ENCODE measurements at regions not wholly inside any gene's neighbourhood (a gene's known extent, or its start where the extent isn't known, plus 50 kb on each side); places are given as distances from the start of the nearest gene placed in this dataset.
"Not testable (repeated sequence)": the region's sequence is repeated elsewhere in the genome, so short reads cannot be mapped to it uniquely, and the experiment has no call there.

DNA sequence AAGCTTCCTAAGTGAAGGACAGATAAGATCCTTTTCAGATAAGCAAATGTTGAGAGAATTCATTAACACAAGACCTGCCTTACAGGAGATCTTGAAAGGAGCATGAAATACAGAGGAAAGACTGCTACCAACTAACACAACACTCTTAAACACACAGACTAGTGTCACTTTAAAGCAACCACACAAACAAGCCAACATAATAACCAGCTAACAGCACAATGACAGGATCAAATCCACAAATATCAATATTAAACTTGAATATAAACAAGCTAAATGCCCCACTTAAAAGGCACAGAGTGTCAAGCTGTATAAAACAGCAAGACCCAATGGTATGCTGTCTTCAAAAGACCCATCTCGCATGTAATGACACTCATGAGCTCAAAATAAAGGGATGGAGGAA lies 70.8 kb upstream of the HMGXB4 start:
- H3K9me3 ChIP-seq (ENCODE audit: control insufficient read depth, low read length): peaks cover 5% of the 10 kb centered on the region
- H3K4me3 ChIP-seq (ENCODE audit: low read length): no peak overlapping the region
- H3K27me3 ChIP-seq (ENCODE audit: control insufficient read depth, insufficient read depth): no peaks in the 10 kb centered on the region
- DNase-seq (no peak), ATAC-seq (no peak)
- H3K4me1 ChIP-seq (ENCODE audit: control insufficient read depth, insufficient read depth, low read length): no peaks in the 10 kb centered on the region
- WGBS: 69% methylated on average over 1 of the region's 1 CpG
- no peak overlapping the region for H3K27ac ChIP-seq (ENCODE audit: low read length)
- intact Hi-C loops (cut with DNase I): no loop called here

DNA sequence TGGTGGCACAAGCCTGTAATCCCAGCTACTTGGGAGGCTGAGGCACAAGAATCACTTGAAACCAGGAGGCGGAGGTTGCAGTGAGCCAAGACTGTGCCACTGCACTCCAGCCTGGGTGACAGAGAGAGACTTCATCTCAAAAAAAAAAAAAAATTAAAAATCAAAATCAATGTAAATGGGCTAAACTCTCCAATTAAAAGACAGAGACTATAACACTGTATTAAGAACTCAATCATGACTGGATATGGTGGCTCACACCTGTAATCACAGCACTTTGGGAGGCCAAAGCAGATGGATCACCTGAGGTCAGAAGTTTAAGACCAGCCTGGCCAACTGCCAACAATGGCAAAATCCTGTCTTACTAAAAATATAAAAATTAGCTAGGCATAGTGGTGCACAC lies 68.4 kb upstream of the HMGXB4 start:
- WGBS: 88% methylated on average over 1 of the region's 1 CpG
- H3K27ac ChIP-seq (ENCODE audit: low read length); intact Hi-C loops (cut with DNase I): not testable (repeated sequence)

DNA sequence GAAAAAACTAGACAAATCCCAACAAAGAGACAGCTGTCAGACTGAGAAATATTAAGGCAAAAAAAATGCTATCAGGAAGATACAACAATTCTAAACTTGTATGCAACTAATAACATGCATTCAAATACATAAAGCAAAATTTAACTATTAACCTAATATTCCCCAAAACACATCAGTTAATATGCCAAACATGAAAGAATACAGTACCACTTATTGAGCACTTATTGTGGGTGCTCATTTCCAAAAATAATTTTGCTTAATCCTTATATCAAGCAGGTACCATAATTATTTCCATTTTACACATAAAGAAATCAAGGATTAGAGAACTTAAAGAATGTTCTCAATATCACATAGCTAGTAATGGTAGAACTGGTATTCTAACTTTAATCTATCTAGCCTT lies 67.7 kb upstream of the HMGXB4 start:
- intact Hi-C loops (cut with DNase I): no loop called here
- Histone ChIP-seq H3K27me3 (ENCODE audit: control insufficient read depth, insufficient read depth) (no peaks in the 10 kb centered on the region), H3K4me1 (ENCODE audit: control insufficient read depth, insufficient read depth, low read length) (no peaks in the 10 kb centered on the region), H3K4me3 (ENCODE audit: low read length) (no peak overlapping the region), H3K9me3 (ENCODE audit: control insufficient read depth, low read length) (peaks cover 5% of the 10 kb centered on the region), H3K27ac (ENCODE audit: low read length) (no peak overlapping the region)
- ATAC-seq: no peak
- DNase-seq: no peak

More for the DNA sequence above, 68.4 kb upstream of the HMGXB4 start:
- not testable (repeated sequence) for H3K9me3 ChIP-seq (ENCODE audit: control insufficient read depth, low read length); H3K27me3 ChIP-seq (ENCODE audit: control insufficient read depth, insufficient read depth); DNase-seq; H3K4me1 ChIP-seq (ENCODE audit: control insufficient read depth, insufficient read depth, low read length); ATAC-seq; H3K4me3 ChIP-seq (ENCODE audit: low read length)

DNA sequence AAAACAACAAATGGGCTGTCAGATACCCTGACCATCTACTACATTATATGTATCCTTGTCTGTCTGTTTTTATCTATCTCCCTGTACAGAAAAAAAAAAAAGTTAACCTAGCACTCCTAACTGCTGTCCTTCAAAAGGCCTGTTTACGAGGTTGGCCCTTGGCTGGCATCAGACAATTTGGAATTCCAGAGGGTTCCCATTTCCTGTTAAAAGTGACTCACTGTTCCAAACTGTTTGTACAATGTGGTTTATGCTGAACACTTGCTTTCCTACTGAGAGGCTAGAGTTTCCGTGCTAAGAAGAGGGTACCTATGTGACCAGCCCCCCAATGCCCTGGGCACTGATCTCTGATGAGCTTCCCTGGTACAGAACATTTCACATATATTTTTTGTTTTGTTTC lies 65.9 kb upstream of the HMGXB4 start:
- DNase-seq: no peak
- no peak overlapping the region for H3K4me3 ChIP-seq (ENCODE audit: low read length)
- peaks cover 2% of the 10 kb centered on the region for H3K9me3 ChIP-seq (ENCODE audit: control insufficient read depth, low read length)
- intact Hi-C loops (cut with DNase I): no loop called here
- no peak overlapping the region for H3K27ac ChIP-seq (ENCODE audit: low read length)
- WGBS: 63% methylated on average over 2 of the region's 2 CpGs
- H3K27me3 ChIP-seq (ENCODE audit: control insufficient read depth, insufficient read depth): no peaks in the 10 kb centered on the region
- no peaks in the 10 kb centered on the region for H3K4me1 ChIP-seq (ENCODE audit: control insufficient read depth, insufficient read depth, low read length)
- no peak for ATAC-seq

DNA sequence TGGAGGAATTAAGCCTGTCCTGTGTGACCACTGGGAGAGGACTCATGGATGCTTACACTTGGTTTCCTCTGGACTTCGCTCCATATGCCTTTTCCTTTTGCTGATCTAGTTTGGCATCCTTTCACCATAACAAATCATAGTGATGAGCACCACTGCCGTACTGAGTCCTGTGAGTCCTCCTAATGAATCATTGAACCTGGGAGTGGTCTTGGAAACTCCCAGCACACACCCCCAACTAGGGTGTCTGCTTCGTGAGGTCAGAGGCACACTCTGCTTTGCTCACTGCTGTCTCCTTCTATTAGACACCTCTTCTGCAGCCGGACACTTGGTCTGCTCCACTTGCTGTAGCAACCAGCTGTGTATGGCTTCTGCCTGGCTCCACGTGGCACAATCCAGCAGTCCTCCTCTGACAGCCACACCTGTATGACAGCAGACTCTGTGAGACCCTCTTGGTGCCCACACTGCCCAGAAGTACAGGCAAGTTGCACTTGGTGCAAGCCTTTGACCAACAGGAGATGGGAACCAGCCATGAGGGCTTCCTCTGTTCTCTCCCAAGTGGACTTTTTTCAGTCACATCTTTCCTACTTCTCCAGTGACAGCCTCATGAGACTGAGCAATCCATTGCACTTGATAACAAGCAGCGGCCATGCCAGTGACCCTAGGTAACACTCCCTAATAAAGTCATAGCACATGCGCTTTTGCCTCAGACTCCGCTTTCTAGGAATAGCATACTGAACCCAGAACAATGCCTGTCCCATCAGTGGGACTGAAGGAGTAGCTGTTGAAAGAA lies 65.0 kb upstream of the HMGXB4 start:
- intact Hi-C loops (cut with DNase I): no loop called here
- no peak overlapping the region for H3K4me3 ChIP-seq (ENCODE audit: low read length)
- 73% methylated on average over 8 of the region's 8 CpGs for WGBS
- no peak overlapping the region for H3K27ac ChIP-seq (ENCODE audit: low read length)
- peaks cover 2% of the 10 kb centered on the region for H3K9me3 ChIP-seq (ENCODE audit: control insufficient read depth, low read length)
- DNase-seq (no peak), ATAC-seq (no peak)
- no peaks in the 10 kb centered on the region for H3K4me1 ChIP-seq (ENCODE audit: control insufficient read depth, insufficient read depth, low read length)
- peaks cover 4% of the 10 kb centered on the region for H3K27me3 ChIP-seq (ENCODE audit: control insufficient read depth, insufficient read depth)

DNA sequence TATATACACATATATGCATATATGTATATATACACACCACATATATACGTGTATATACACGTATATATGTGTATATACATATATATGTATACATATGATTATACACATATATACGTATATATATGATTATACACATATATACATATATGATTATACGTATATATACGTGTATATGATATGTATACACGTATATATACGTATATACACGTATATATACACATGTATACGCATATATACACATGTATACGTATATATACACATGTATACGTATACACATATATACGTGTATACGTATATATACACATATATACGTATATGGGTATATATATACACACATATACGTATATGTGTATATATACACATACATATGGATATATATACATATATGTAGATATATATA lies 62.1 kb upstream of the HMGXB4 start:
- intact Hi-C loops (cut with DNase I): no loop called here
- ATAC-seq (no peak), DNase-seq (no peak)
- Histone ChIP-seq H3K27me3 (ENCODE audit: control insufficient read depth, insufficient read depth) (peaks cover 4% of the 10 kb centered on the region), H3K4me1 (ENCODE audit: control insufficient read depth, insufficient read depth, low read length) (no peaks in the 10 kb centered on the region), H3K9me3 (ENCODE audit: control insufficient read depth, low read length) (no peaks in the 10 kb centered on the region), H3K27ac (ENCODE audit: low read length) (no peak overlapping the region), H3K4me3 (ENCODE audit: low read length) (no peak overlapping the region)
- WGBS: 82% methylated on average over 15 of the region's 15 CpGs

DNA sequence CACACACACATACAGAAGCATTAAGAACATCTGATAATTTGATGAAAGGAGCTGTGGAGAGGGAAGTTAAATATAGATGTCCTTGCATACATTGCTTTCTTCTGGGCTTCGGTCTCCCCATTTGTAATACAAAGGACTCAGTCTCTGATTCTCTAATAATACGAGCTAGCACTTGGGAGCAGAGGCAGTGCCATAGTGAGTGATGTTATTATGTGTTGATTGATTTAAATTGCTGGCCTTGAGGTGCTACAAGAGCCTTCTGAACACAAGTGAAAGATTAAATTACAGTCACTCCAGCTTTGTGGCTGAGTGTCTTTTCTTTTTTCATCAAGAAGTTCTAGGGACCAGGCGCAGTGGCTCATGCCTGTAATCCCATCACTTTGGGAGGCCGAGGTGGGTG lies 61.5 kb upstream of the HMGXB4 start:
- ATAC-seq (no peak), DNase-seq (no peak)
- WGBS: 79% methylated on average over 4 of the region's 4 CpGs
- H3K4me3 ChIP-seq (ENCODE audit: low read length): no peak overlapping the region
- H3K27ac ChIP-seq (ENCODE audit: low read length): no peak overlapping the region
- intact Hi-C loops (cut with DNase I): no loop called here
- H3K4me1 ChIP-seq (ENCODE audit: control insufficient read depth, insufficient read depth, low read length): no peaks in the 10 kb centered on the region
- peaks cover 4% of the 10 kb centered on the region for H3K27me3 ChIP-seq (ENCODE audit: control insufficient read depth, insufficient read depth)
- no peaks in the 10 kb centered on the region for H3K9me3 ChIP-seq (ENCODE audit: control insufficient read depth, low read length)

DNA sequence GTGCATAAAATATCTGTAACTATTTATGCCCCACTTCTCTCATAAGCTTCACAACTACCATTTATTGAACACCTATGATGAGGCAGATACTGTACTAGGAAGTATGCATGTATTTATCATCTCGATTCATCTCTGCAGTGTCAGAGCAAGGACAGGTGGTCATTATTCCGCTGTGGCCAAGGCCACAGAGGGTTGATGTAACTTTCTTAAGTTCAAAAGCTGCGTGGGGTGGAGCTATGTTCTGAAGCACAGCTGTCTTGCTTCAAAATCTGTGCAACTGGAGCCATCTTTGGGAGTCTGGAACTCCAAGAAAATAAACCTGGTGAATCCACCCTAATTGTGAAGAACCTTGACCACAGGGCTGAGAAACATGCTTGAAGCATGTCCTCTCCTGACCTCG lies 60.2 kb upstream of the HMGXB4 start:
- WGBS: 72% methylated on average over 4 of the region's 4 CpGs
- no peaks in the 10 kb centered on the region for H3K9me3 ChIP-seq (ENCODE audit: control insufficient read depth, low read length)
- DNase-seq (no peak), ATAC-seq (no peak)
- H3K27ac ChIP-seq (ENCODE audit: low read length): no peak overlapping the region
- intact Hi-C loops (cut with DNase I): no loop called here
- H3K4me1 ChIP-seq (ENCODE audit: control insufficient read depth, insufficient read depth, low read length): no peaks in the 10 kb centered on the region
- no peak overlapping the region for H3K4me3 ChIP-seq (ENCODE audit: low read length)
- peaks cover 4% of the 10 kb centered on the region for H3K27me3 ChIP-seq (ENCODE audit: control insufficient read depth, insufficient read depth)

DNA sequence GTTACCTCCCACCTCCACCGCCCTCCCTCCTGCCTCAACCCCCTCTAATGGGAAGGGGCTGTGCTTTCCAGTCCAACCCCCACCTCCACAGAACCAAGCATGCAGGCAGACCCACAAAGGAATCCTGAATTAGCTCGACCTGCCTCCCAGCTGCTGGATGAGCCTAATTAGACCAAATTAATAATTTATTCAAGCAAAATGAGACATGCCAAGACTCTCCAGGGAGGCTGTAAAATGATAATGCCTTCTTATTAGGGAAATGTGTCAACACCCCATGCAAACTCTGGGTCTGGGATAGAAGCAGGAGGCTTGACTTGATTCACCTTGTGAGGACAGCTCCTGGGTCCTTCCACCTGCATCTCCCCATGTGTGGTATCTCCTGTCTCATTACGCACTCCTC lies 59.4 kb upstream of the HMGXB4 start:
- ATAC-seq: no peak
- H3K27me3 ChIP-seq (ENCODE audit: control insufficient read depth, insufficient read depth): peaks cover 4% of the 10 kb centered on the region

DNA sequence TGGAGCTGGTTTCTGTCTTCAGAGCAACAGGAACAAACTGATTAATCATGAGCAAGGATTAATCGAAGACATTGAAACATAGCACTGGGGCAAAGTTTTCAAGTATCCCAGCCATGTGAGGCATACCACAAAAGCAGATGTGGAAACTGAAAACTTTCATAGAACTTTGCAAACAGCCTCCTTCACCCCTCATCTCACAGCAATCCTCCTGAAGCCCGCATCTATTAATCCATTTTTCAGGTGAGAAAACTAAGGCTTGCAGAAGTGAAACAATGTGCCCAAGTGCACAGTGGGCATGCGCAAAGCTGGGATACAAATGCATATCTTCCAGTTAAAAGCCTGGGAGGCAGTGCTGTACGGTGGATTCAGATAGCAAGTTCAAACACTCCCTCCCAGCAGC lies 58.6 kb upstream of the HMGXB4 start:
- 66% methylated on average over 4 of the region's 4 CpGs for WGBS
- H3K27ac ChIP-seq (ENCODE audit: low read length): no peak overlapping the region
- DNase-seq (no peak), ATAC-seq (no peak)
- intact Hi-C loops (cut with DNase I): no loop called here
- no peaks in the 10 kb centered on the region for H3K4me1 ChIP-seq (ENCODE audit: control insufficient read depth, insufficient read depth, low read length)
- no peak overlapping the region for H3K4me3 ChIP-seq (ENCODE audit: low read length)
- peaks cover 4% of the 10 kb centered on the region for H3K27me3 ChIP-seq (ENCODE audit: control insufficient read depth, insufficient read depth)
- H3K9me3 ChIP-seq (ENCODE audit: control insufficient read depth, low read length): no peaks in the 10 kb centered on the region

More for the DNA sequence above, 59.4 kb upstream of the HMGXB4 start:
- no peak overlapping the region for H3K4me3 ChIP-seq (ENCODE audit: low read length)
- WGBS: 47% methylated on average over 3 of the region's 3 CpGs
- intact Hi-C loops (cut with DNase I): no loop called here
- H3K9me3 ChIP-seq (ENCODE audit: control insufficient read depth, low read length): no peaks in the 10 kb centered on the region
- no peak overlapping the region for H3K27ac ChIP-seq (ENCODE audit: low read length)
- H3K4me1 ChIP-seq (ENCODE audit: control insufficient read depth, insufficient read depth, low read length): no peaks in the 10 kb centered on the region
- no peak for DNase-seq

DNA sequence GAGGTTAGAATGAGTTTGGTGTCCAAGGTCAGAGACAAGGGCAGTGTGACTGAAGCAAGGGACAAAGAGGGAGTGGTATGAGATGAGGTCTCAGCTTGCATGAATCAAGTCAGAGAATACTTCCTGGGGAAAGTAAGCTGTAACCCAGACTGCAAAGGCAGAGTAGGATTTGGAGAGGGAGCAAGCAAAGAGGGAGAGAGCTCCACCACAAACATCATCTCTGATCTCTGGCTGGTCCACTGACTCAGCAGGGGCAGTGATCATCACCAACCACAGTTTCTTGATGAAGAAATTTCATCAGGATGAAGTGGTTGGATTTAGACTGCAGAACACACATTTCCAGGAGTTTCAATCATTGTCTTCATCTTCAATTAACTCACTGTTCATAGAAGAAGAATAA lies 54.9 kb upstream of the HMGXB4 start:
- H3K27ac ChIP-seq (ENCODE audit: low read length): no peak overlapping the region
- no peaks in the 10 kb centered on the region for H3K4me1 ChIP-seq (ENCODE audit: control insufficient read depth, insufficient read depth, low read length)
- intact Hi-C loops (cut with DNase I): no loop called here
- no peak overlapping the region for H3K4me3 ChIP-seq (ENCODE audit: low read length)
- DNase-seq: no peak
- ATAC-seq: no peak
- H3K27me3 ChIP-seq (ENCODE audit: control insufficient read depth, insufficient read depth): no peaks in the 10 kb centered on the region
- no peaks in the 10 kb centered on the region for H3K9me3 ChIP-seq (ENCODE audit: control insufficient read depth, low read length)

DNA sequence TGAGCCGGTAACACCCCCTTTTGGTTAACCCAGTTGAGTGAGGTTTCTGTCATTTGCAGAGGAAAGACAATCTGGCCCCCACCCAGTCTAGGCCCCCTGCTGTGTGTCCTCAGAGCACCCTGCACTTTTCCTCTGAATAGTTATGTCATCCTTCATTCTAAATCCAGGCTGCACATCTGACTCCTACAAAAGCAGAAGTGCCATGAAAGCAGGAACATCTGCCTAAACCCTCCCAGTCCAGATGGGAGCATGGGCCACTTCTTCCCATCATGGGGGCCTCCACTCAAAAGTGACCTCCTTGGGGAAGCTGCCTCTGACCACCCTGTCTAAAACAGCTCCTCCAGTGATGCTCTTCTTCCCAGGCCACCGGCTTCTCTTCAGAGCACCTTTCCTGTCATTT lies 53.7 kb upstream of the HMGXB4 start:
- DNase-seq: no peak
- no peak overlapping the region for H3K27ac ChIP-seq (ENCODE audit: low read length)
- 78% methylated on average over 2 of the region's 2 CpGs for WGBS
- H3K9me3 ChIP-seq (ENCODE audit: control insufficient read depth, low read length): no peaks in the 10 kb centered on the region
- H3K4me3 ChIP-seq (ENCODE audit: low read length): no peak overlapping the region
- ATAC-seq: no peak
- no peaks in the 10 kb centered on the region for H3K27me3 ChIP-seq (ENCODE audit: control insufficient read depth, insufficient read depth)
- H3K4me1 ChIP-seq (ENCODE audit: control insufficient read depth, insufficient read depth, low read length): no peaks in the 10 kb centered on the region
- intact Hi-C loops (cut with DNase I): no loop called here
